GM23338 (cell line): ENCODE measurements at regions not wholly inside any gene's neighbourhood (a gene's known extent, or its start where the extent isn't known, plus 50 kb on each side); places are given as distances from the start of the nearest gene placed in this dataset.

Source experiments
- ATAC-seq: fragments of 200-7000 bp; cut with Tn5 transposase; 3 replicates; pipeline ENCODE4 v1.9.1; 2020
- DNase-seq: peaks from one replicate; pipeline ENCODE4 v3.0.0-alpha.2; 2015; ENCODE audit warnings: low spot score
- H2AFZ ChIP-seq: fragments of 200-600 bp; sonication (generic); 2 replicates; pipeline ENCODE4 v1.8.0; 2016; ENCODE audit warnings: antibody characterized with exemption, mild to moderate bottlenecking, moderate library complexity
- H3F3A ChIP-seq: fragments of 200-600 bp; sonication (generic); replicated peaks from 2 replicates; pipeline ENCODE4 v1.8.0; 2017; ENCODE audit warnings: antibody characterized with exemption, mixed run types, low read depth
- H3K27ac ChIP-seq: fragments of 200-600 bp; sonication (generic); 2 replicates; pipeline ENCODE4 v1.6.1; 2016; ENCODE audit warnings: low read depth
- H3K27me3 ChIP-seq: fragments of 200-600 bp; sonication (generic); 2 replicates; pipeline ENCODE4 v1.8.0; 2016; ENCODE audit warnings: mild to moderate bottlenecking, mixed run types, moderate library complexity; ENCODE audit not compliant: insufficient read depth
- H3K36me3 ChIP-seq: fragments of 200-600 bp; sonication (generic); 2 replicates; pipeline ENCODE4 v1.8.0; 2016; ENCODE audit warnings: mild to moderate bottlenecking; ENCODE audit not compliant: insufficient read depth
- H3K4me1 ChIP-seq: fragments of 200-600 bp; sonication (generic); 2 replicates; pipeline ENCODE4 v1.8.0; 2016; ENCODE audit warnings: mild to moderate bottlenecking, moderate library complexity; ENCODE audit not compliant: insufficient read depth
- H3K4me2 ChIP-seq: fragments of 200-600 bp; sonication (generic); 2 replicates; pipeline ENCODE4 v1.7.1; 2017; ENCODE audit warnings: mixed run types
- H3K4me3 ChIP-seq: fragments of 200-600 bp; sonication (generic); 2 replicates; pipeline ENCODE4 v1.6.1; 2016; ENCODE audit warnings: mixed run types
- H3K79me2 ChIP-seq: fragments of 200-600 bp; sonication (generic); replicated peaks from 2 replicates; pipeline ENCODE4 v1.8.0; 2017; ENCODE audit warnings: mild to moderate bottlenecking; ENCODE audit not compliant: insufficient read depth
- H3K9me2 ChIP-seq: fragments of 200-600 bp; sonication (generic); 2 replicates; pipeline ENCODE4 v1.8.0; 2017; ENCODE audit not compliant: insufficient read depth
- H4K20me1 ChIP-seq: fragments of 200-600 bp; sonication (generic); replicated peaks from 2 replicates; pipeline ENCODE4 v1.8.0; 2017; ENCODE audit warnings: mild to moderate bottlenecking; ENCODE audit not compliant: insufficient read depth
- H3K27ac Mint-ChIP-seq: 2 replicates; pipeline ENCODE4 v1.8.0; 2020; ENCODE audit warnings: inconsistent platforms, mild to moderate bottlenecking, moderate library complexity, mixed read lengths
- H3K27me3 Mint-ChIP-seq: 3 replicates; pipeline ENCODE4 v1.8.0; 2022; ENCODE audit warnings: low read depth, mild to moderate bottlenecking, moderate library complexity, mixed read lengths, inconsistent platforms; ENCODE audit not compliant: insufficient read depth, poor library complexity
- H3K36me3 Mint-ChIP-seq: 3 replicates; pipeline ENCODE4 v1.8.0; 2021; ENCODE audit warnings: low read depth, mild to moderate bottlenecking, inconsistent platforms, moderate library complexity, mixed read lengths
- H3K4me1 Mint-ChIP-seq: 3 replicates; pipeline ENCODE4 v1.8.0; 2020; ENCODE audit warnings: mild to moderate bottlenecking, inconsistent platforms, mixed read lengths
- H3K4me3 Mint-ChIP-seq: 3 replicates; pipeline ENCODE4 v1.8.0; 2021; ENCODE audit warnings: moderate library complexity, mild to moderate bottlenecking, inconsistent platforms, mixed read lengths
- H3K9me3 Mint-ChIP-seq: 3 replicates; pipeline ENCODE4 v1.8.0; 2020; ENCODE audit warnings: moderate library complexity, mild to moderate bottlenecking, inconsistent platforms, mixed read lengths
- CREB1 ChIP-seq: fragments of 250-450 bp; sonication (Bioruptor Pico); IDR thresholded peaks from 2 replicates; pipeline ENCODE4 v1.5.0; 2020; ENCODE audit warnings: low read depth, mild to moderate bottlenecking, moderate library complexity
- EZH2phosphoT487 ChIP-seq: fragments of 200-600 bp; sonication (generic); IDR thresholded peaks from one replicate; pipeline ENCODE4 v1.8.1; 2018; ENCODE audit warnings: antibody characterized with exemption; ENCODE audit not compliant: unreplicated experiment
- JUNB ChIP-seq: IDR thresholded peaks from one replicate; pipeline ENCODE4 v1.6.1; 2016; ENCODE audit warnings: antibody characterized with exemption; ENCODE audit not compliant: unreplicated experiment
- REST ChIP-seq: IDR thresholded peaks from one replicate; pipeline ENCODE4 v1.6.1; 2018; ENCODE audit warnings: antibody characterized with exemption; ENCODE audit not compliant: unreplicated experiment
- STAT1 ChIP-seq: IDR thresholded peaks from one replicate; pipeline ENCODE4 v1.6.1; 2016; ENCODE audit warnings: antibody characterized with exemption; ENCODE audit not compliant: unreplicated experiment
- ZNF462 ChIP-seq: fragments of 250-450 bp; sonication (Bioruptor Pico); IDR thresholded peaks from 2 replicates; pipeline ENCODE4 v1.5.0; 2020; ENCODE audit warnings: mild to moderate bottlenecking, moderate library complexity

DNA sequence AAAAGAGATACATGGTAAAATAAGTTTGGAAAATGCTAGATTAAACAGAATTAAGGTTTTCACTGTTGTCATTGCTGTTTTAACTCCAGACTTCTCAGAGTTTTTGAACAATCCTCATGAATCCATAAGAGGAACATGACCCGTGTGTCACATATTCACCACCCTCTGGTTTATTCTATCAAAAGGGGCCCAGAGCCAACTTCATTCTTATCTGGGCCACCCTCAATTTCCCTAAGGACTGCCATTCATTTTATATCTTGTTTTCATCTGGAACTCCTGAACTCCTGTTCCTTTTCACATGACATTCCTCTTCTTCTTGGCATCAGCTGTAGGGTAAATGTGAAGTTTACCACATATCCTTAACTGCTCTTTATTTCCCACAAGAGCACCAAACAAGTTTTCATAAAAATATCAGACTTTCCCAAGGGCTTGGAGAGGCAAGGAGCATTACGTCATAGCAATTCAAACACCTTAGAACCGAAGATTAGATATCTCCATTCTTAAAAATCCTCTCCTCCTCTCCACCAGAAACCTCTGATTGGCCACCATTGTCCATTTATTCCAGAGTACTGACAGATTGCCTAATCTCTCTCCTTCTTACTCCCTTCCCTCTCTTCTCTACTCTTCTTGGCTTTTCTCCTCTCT is 225.2 kb downstream of the SEC23A start:
- no peak for ATAC-seq
- Histone ChIP-seq H3K79me2 (no peaks in the 10 kb centered on the region), H3K4me1 (no peaks in the 10 kb centered on the region), H3F3A (no peaks in the 10 kb centered on the region), H3K9me2 (0 out of 2 replicates have a peak, but pooled peaks cover 6% of the 10 kb centered on the region), H3K4me2 (no peak overlapping the region), H3K27me3 (no peaks in the 10 kb centered on the region), H3K4me3 (no peak overlapping the region), H3K36me3 (no peaks in the 10 kb centered on the region), H3K27ac (no peak overlapping the region), H2AFZ (no peak overlapping the region), H4K20me1 (no peaks in the 10 kb centered on the region)
- Mint-ChIP-seq H3K27me3 (no peaks in the 10 kb centered on the region), H3K4me1 (no peaks in the 10 kb centered on the region), H3K4me3 (no peak overlapping the region), H3K36me3 (no peaks in the 10 kb centered on the region), H3K9me3 (no peaks in the 10 kb centered on the region), H3K27ac (no peak overlapping the region)
- TF ChIP-seq JUNB (no peak), CREB1 (CRISPR knock-in tag) (no peak), STAT1 (no peak), REST (no peak), EZH2phosphoT487 (no peak)
- no peak for DNase-seq

- no peak overlapping the region for H3K4me3 Mint-ChIP-seq
- H3K9me2 ChIP-seq: 0 out of 2 replicates have a peak, but pooled peaks cover 6% of the 10 kb centered on the region
- H3K36me3 ChIP-seq: no peaks in the 10 kb centered on the region
- no peak overlapping the region for H3K27ac ChIP-seq
- H3K27ac Mint-ChIP-seq: no peak overlapping the region
- no peak overlapping the region for H3K4me2 ChIP-seq
- no peaks in the 10 kb centered on the region for H3K79me2 ChIP-seq
- no peaks in the 10 kb centered on the region for H3K36me3 Mint-ChIP-seq
- no peaks in the 10 kb centered on the region for H4K20me1 ChIP-seq
- no peaks in the 10 kb centered on the region for H3K4me1 ChIP-seq
- no peaks in the 10 kb centered on the region for H3K4me1 Mint-ChIP-seq
- H3F3A ChIP-seq: no peaks in the 10 kb centered on the region
- DNase-seq (no peak), ATAC-seq (no peak)
- H2AFZ ChIP-seq: no peak overlapping the region
- no peaks in the 10 kb centered on the region for H3K9me3 Mint-ChIP-seq
- no peak overlapping the region for H3K4me3 ChIP-seq
- H3K27me3 ChIP-seq: no peaks in the 10 kb centered on the region
- H3K27me3 Mint-ChIP-seq: no peaks in the 10 kb centered on the region
- TF ChIP-seq ZNF462 (CRISPR knock-in tag) (no peak), CREB1 (CRISPR knock-in tag) (no peak), REST (no peak), EZH2phosphoT487 (no peak), STAT1 (no peak)
Measured at GRCh38 chr14:38874721-38875120, 228.3 kb downstream of the SEC23A start.
